ENCODE measurements at regions not wholly inside any gene's neighbourhood (a gene's known extent, or its start where the extent isn't known, plus 50 kb on each side); places are given as distances from the start of the nearest gene placed in this dataset.

GRCh38 chr2:226478109-226478809 lies 321.4 kb downstream of the IRS1 start (continued):
- TF ChIP-seq DRAP1 (CRISPR knock-in tag; IDR thresholded peaks at IDR 0.05) = no peak
- TF ChIP-seq GATAD1 (CRISPR knock-in tag; IDR thresholded peaks at IDR 0.05) = peak; percentile 62
- TF ChIP-seq ZNF280D (CRISPR knock-in tag; IDR thresholded peaks at IDR 0.05) = no peak
- no peak for TF ChIP-seq ZNF619 (CRISPR knock-in tag; IDR thresholded peaks at IDR 0.05)
- no peak for TF ChIP-seq PRPF4 (IDR thresholded peaks at IDR 0.05; ENCODE audit: low read depth, low read length, poor library complexity, severe bottlenecking)
- no peak for TF ChIP-seq STAT5B (CRISPR knock-in tag; IDR thresholded peaks at IDR 0.05)
- peak; percentile 86 for TF ChIP-seq ZNF501 (CRISPR knock-in tag; IDR thresholded peaks at IDR 0.05)
- TF ChIP-seq MXD3 (CRISPR knock-in tag; IDR thresholded peaks at IDR 0.05) = peak; percentile 71; the same call in 1 of the 2 replicates
- no peak for TF ChIP-seq ZNF660 (CRISPR knock-in tag; IDR thresholded peaks at IDR 0.05; ENCODE audit: borderline replicate concordance, low read depth)
- TF ChIP-seq BATF2 (CRISPR knock-in tag; IDR thresholded peaks at IDR 0.05) = no peak
- TF ChIP-seq HCFC1 (IDR thresholded peaks at IDR 0.05; ENCODE audit: low read depth, low read length) = no peak
- TF ChIP-seq ZNF431 (CRISPR knock-in tag; IDR thresholded peaks at IDR 0.05; ENCODE audit: borderline replicate concordance, low read depth) = peak; percentile 81; the same call in 1 of the 2 replicates
- TF ChIP-seq ZNF687 (CRISPR knock-in tag; IDR thresholded peaks at IDR 0.05) = peak; percentile 83
- TF ChIP-seq SNRNP70 (IDR thresholded peaks at IDR 0.05; ENCODE audit: low read depth, low read length) = no peak
- no peak for TF ChIP-seq ZNF616 (CRISPR knock-in tag; IDR thresholded peaks at IDR 0.05; ENCODE audit: low read depth)
- peak; percentile 62; the same call in 1 of the 2 replicates for TF ChIP-seq YEATS4 (CRISPR knock-in tag; IDR thresholded peaks at IDR 0.05; ENCODE audit: borderline replicate concordance)
- TF ChIP-seq GZF1 (CRISPR knock-in tag; IDR thresholded peaks at IDR 0.05) = no peak
- TF ChIP-seq MZF1 (CRISPR knock-in tag; IDR thresholded peaks at IDR 0.05; ENCODE audit: borderline replicate concordance) = no peak
- no peak; the same call in 1 of the 2 replicates for TF ChIP-seq MAZ (IDR thresholded peaks at IDR 0.05; ENCODE audit: borderline replicate concordance, low read depth, low read length)
- TF ChIP-seq MAZ (CRISPR knock-in tag; IDR thresholded peaks at IDR 0.05; ENCODE audit: low read depth) = no peak
